CD14-positive monocyte (primary cell): ENCODE measurements at regions not wholly inside any gene's neighbourhood (a gene's known extent, or its start where the extent isn't known, plus 50 kb on each side); places are given as distances from the start of the nearest gene placed in this dataset.

Source experiments
- DNase-seq, 3 donors: peaks; one replicate each; pipeline ENCODE4 v3.0.0-alpha.2; 2011 to 2022
- H2AFZ ChIP-seq: 2 replicates; pipeline ENCODE4 v1.6.0; 2012; ENCODE audit warnings: mild to moderate bottlenecking, low read depth, low read length, inconsistent platforms; ENCODE audit not compliant: insufficient read depth, poor library complexity, severe bottlenecking
- H3K27ac ChIP-seq, 2 donors: 1 replicate in 1 of 2; 2 replicates in 1 of 2; pipeline ENCODE4 v1.5.1; 2012 to 2013; ENCODE audit warnings: low read length in 2 of 2, control low read depth in 1 of 2, inconsistent platforms in 1 of 2, low read depth in 1 of 2, mild to moderate bottlenecking in 1 of 2
- H3K27me3 ChIP-seq, 2 donors: one replicate each; pipeline versions ENCODE4 v1.6.0 to v1.6.1; 2011 to 2013; ENCODE audit warnings: low read length in 2 of 2; ENCODE audit not compliant: control insufficient read depth in 2 of 2, insufficient read depth in 2 of 2
- H3K36me3 ChIP-seq, 2 donors: replicated peaks in 1 of 2; 1 replicate in 1 of 2; 2 replicates in 1 of 2; pipeline versions ENCODE4 v1.5.1 to v1.6.1; 2012 to 2013; ENCODE audit warnings: low read length in 2 of 2, control low read depth in 1 of 2, inconsistent platforms in 1 of 2, mild to moderate bottlenecking in 1 of 2; ENCODE audit not compliant: insufficient read depth in 2 of 2, control insufficient read depth in 1 of 2
- H3K4me1 ChIP-seq, 2 donors: 1 replicate in 1 of 2; 2 replicates in 1 of 2; pipeline versions ENCODE4 v1.5.1 to v1.6.1; 2012 to 2013; ENCODE audit warnings: low read length in 2 of 2, control low read depth in 1 of 2, inconsistent platforms in 1 of 2, mild to moderate bottlenecking in 1 of 2, moderate library complexity in 1 of 2; ENCODE audit not compliant: insufficient read depth in 2 of 2, control insufficient read depth in 1 of 2
- H3K4me2 ChIP-seq: replicated peaks from 2 replicates; pipeline ENCODE3; 2012; ENCODE audit warnings: low read length, moderate library complexity, mild to moderate bottlenecking; ENCODE audit not compliant: poor library complexity, severe bottlenecking; ENCODE audit errors: extremely low read depth
- H3K4me3 ChIP-seq, 3 experiments: fragments of 200-600 bp in 1 of 3; sonication (generic) in 1 of 3; replicated peaks in 1 of 3; 1 replicate in 2 of 3; 2 replicates in 1 of 3; pipeline ENCODE4 v1.5.1; 2011 to 2013; ENCODE audit warnings: low read length in 3 of 3, mild to moderate bottlenecking in 3 of 3, control low read depth in 2 of 3, low read depth in 2 of 3, inconsistent platforms in 1 of 3, moderate library complexity in 1 of 3
- H3K79me2 ChIP-seq: 2 replicates; pipeline ENCODE4 v1.6.0; 2012; ENCODE audit warnings: mild to moderate bottlenecking, control low read depth, inconsistent platforms, low read length, moderate library complexity; ENCODE audit not compliant: insufficient read depth
- H3K9ac ChIP-seq: 2 replicates; pipeline ENCODE4 v1.6.0; 2017; ENCODE audit warnings: low read length, mild to moderate bottlenecking; ENCODE audit not compliant: insufficient read depth, poor library complexity, severe bottlenecking
- H3K9me3 ChIP-seq, 2 donors: replicated peaks in 1 of 2; 1 replicate in 1 of 2; 2 replicates in 1 of 2; pipeline versions ENCODE4 v1.5.1 to v1.6.1; 2012 to 2013; ENCODE audit warnings: low read length in 2 of 2, control low read depth in 1 of 2; ENCODE audit not compliant: control insufficient read depth in 1 of 2, insufficient read depth in 1 of 2
- H4K20me1 ChIP-seq: 2 replicates; pipeline ENCODE4 v1.6.0; 2012; ENCODE audit warnings: mild to moderate bottlenecking, low read length, control low read depth, moderate library complexity; ENCODE audit not compliant: insufficient read depth
- H3K27ac Mint-ChIP-seq, 7 donors: one replicate each; pipeline ENCODE4 v1.8.0; 2020; ENCODE audit warnings: mild to moderate bottlenecking in 7 of 7, mixed read lengths in 7 of 7, moderate library complexity in 6 of 7, inconsistent platforms in 2 of 7
- H3K27me3 Mint-ChIP-seq, 3 donors: one replicate each; pipeline ENCODE4 v1.8.0; 2021 to 2022; ENCODE audit warnings: low read depth in 3 of 3, mild to moderate bottlenecking in 3 of 3, mixed read lengths in 3 of 3, moderate library complexity in 3 of 3, inconsistent platforms in 1 of 3
- H3K36me3 Mint-ChIP-seq, 2 donors: one replicate each; pipeline ENCODE4 v1.8.0; 2020; ENCODE audit warnings: mixed read lengths in 2 of 2, inconsistent platforms in 1 of 2, mild to moderate bottlenecking in 1 of 2
- H3K4me1 Mint-ChIP-seq: one replicate; pipeline ENCODE4 v1.8.0; 2020; ENCODE audit warnings: mild to moderate bottlenecking, mixed read lengths
- H3K4me3 Mint-ChIP-seq, 2 donors: one replicate each; pipeline ENCODE4 v1.8.0; 2020; ENCODE audit warnings: mild to moderate bottlenecking in 2 of 2, mixed read lengths in 2 of 2, moderate library complexity in 1 of 2
- H3K9me3 Mint-ChIP-seq, 7 donors: one replicate each; pipeline ENCODE4 v1.8.0; 2020 to 2022; ENCODE audit warnings: mixed read lengths in 7 of 7, mild to moderate bottlenecking in 6 of 7, moderate library complexity in 6 of 7, inconsistent platforms in 2 of 7
- CTCF ChIP-seq: fragments of 200-600 bp; IDR thresholded peaks from one replicate; pipeline ENCODE4 v1.8.0; 2022; ENCODE audit warnings: antibody characterized with exemption, mild to moderate bottlenecking
- WGBS: methylation state at CpG from one replicate; pipeline ENCODE4 v1.1.5; 2013; ENCODE audit warnings: missing lambda C conversion rate; ENCODE audit not compliant: insufficient coverage; 5-methylcytosine and 5-hydroxymethylcytosine counted together
- intact Hi-C, 2 donors: fragments of 100-400 bp; cut with micrococcal nuclease; formaldehyde crosslinking; loops; one replicate each; pipeline versions ENCODE4 v1.15.0 to v1.15.1; 2023

- Histone ChIP-seq H3K9me3 (no peaks in the 10 kb centered on the region), H3K4me3 (no peak overlapping the region), H3K27me3 (no peaks in the 10 kb centered on the region), H3K36me3 (no peaks in the 10 kb centered on the region), H2AFZ (no peak overlapping the region), H3K4me2 (no peak overlapping the region), H3K79me2 (no peaks in the 10 kb centered on the region), H3K27ac (no peak overlapping the region), H4K20me1 (no peaks in the 10 kb centered on the region), H3K4me1 (no peaks in the 10 kb centered on the region), H3K9ac (no peak overlapping the region)
- H3K9me3 Mint-ChIP-seq: peaks cover 0 to 3% (median 1%) of the 10 kb centered on the region in 7 donors
- H3K27me3 Mint-ChIP-seq: peaks cover 0 to 2% (median 0%) of the 10 kb centered on the region in 3 donors
- 100% methylated on average over 4 of the region's 7 CpGs for WGBS
- DNase-seq: no peak
- intact Hi-C loops: no loop called here
- H3K27ac Mint-ChIP-seq: peak overlapping the region in 1 of 7 donors; percentile 41
- H3K36me3 Mint-ChIP-seq: no peaks in the 10 kb centered on the region
- H3K4me3 Mint-ChIP-seq: no peak overlapping the region
- no peak for TF ChIP-seq CTCF
- H3K4me1 Mint-ChIP-seq: peaks cover 2% of the 10 kb centered on the region
Measured at GRCh38 chr16:79847101-79847500, 246.6 kb upstream of the MAF start.

GRCh38 chr16:79845734-79846135, 245.2 kb upstream of the MAF start:
- no peaks in the 10 kb centered on the region for H3K36me3 ChIP-seq
- Mint-ChIP-seq H3K4me1 (peaks cover 2% of the 10 kb centered on the region), H3K27ac (peak overlapping the region in 1 of 7 donors; percentile 63), H3K27me3 (peaks cover 0 to 2% (median 2%) of the 10 kb centered on the region in 3 donors), H3K36me3 (no peaks in the 10 kb centered on the region), H3K9me3 (peaks cover 0 to 3% (median 0%) of the 10 kb centered on the region in 7 donors), H3K4me3 (no peak overlapping the region)
- H3K27ac ChIP-seq: no peak overlapping the region
- intact Hi-C loops: no loop called here
- no peaks in the 10 kb centered on the region for H3K79me2 ChIP-seq
- H3K4me3 ChIP-seq: no peak overlapping the region
- H3K9me3 ChIP-seq: no peaks in the 10 kb centered on the region
- H4K20me1 ChIP-seq: no peaks in the 10 kb centered on the region
- no peak overlapping the region for H2AFZ ChIP-seq
- H3K4me2 ChIP-seq: no peak overlapping the region
- DNase-seq: no peak
- TF ChIP-seq CTCF: no peak
- no peaks in the 10 kb centered on the region for H3K27me3 ChIP-seq
- H3K4me1 ChIP-seq: no peaks in the 10 kb centered on the region
- WGBS: no CpG with 5 or more reads among the region's 7 CpGs
- no peak overlapping the region for H3K9ac ChIP-seq
